OCI-LY7 (cell line): ENCODE measurements at regions not wholly inside any gene's neighbourhood (a gene's known extent, or its start where the extent isn't known, plus 50 kb on each side); places are given as distances from the start of the nearest gene placed in this dataset.
A peak's percentile ranks its signal among the peaks of the same experiment; 100 is the strongest.

Experiments
- EZH2phosphoT487 ChIP-seq: fragments of 200-600 bp; sonication (generic); IDR thresholded peaks from 2 replicates; pipeline ENCODE4 v1.6.1; 2018; ENCODE audit warnings: low read depth, borderline replicate concordance, mild to moderate bottlenecking, mixed run types, antibody characterized with exemption, low read length, moderate library complexity, mixed read lengths
- TF ChIP-seq, protein P1 (sequence below): fragments of 200-600 bp; sonication (generic); conservative IDR thresholded peaks from 2 replicates; pipeline ENCODE4 v1.5.1; 2014; ENCODE audit warnings: mild to moderate bottlenecking, antibody characterized with exemption, low read length, moderate library complexity, mixed read lengths

DNA sequence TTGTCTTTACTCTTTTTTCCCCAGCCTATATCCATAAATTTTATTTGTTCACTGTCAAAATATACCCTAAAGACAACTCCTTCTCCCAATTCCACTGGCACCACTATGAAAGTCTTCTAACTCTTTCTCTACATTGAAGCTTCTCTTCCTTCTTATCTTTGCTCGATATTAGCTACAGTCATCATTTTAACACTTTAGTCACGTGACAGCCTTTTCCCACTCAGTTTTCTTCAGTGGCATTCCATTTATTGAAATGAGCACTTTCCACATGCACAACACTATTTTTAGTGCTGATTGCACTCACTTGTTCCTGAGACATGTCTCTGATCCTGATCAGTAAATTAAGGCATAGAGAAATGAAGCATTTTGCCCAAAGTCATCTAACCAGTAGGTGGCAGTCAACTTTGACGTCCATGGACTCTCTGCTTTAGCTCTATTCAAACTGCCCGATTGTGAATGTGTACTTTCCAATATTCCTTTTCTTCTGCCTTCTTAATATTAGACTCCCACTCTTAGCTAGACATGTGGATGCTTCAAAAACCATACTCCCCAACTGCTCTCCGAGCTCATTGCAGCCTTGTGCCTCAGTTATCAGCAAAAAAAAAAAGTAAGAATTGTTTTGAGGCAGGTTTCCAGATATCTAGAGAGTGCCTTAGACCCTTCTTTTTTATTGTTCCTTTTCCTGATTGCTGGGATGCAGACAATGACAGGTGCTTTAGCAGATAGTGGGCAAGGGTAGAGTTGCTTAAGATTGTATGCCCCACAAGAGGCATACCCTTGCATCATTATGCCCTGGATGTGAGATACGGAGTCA, 394.4 kb upstream of the ADGRL3 start:
- TF ChIP-seq, protein P1, sequence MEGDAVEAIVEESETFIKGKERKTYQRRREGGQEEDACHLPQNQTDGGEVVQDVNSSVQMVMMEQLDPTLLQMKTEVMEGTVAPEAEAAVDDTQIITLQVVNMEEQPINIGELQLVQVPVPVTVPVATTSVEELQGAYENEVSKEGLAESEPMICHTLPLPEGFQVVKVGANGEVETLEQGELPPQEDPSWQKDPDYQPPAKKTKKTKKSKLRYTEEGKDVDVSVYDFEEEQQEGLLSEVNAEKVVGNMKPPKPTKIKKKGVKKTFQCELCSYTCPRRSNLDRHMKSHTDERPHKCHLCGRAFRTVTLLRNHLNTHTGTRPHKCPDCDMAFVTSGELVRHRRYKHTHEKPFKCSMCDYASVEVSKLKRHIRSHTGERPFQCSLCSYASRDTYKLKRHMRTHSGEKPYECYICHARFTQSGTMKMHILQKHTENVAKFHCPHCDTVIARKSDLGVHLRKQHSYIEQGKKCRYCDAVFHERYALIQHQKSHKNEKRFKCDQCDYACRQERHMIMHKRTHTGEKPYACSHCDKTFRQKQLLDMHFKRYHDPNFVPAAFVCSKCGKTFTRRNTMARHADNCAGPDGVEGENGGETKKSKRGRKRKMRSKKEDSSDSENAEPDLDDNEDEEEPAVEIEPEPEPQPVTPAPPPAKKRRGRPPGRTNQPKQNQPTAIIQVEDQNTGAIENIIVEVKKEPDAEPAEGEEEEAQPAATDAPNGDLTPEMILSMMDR = peak; percentile 74
- TF ChIP-seq EZH2phosphoT487 = no peak
